GM19043 (cell line): ENCODE measurements at regions not wholly inside any gene's neighbourhood (a gene's known extent, or its start where the extent isn't known, plus 50 kb on each side); places are given as distances from the start of the nearest gene placed in this dataset.

Experiments used
- ATAC-seq: cut with Tn5 transposase; IDR thresholded peaks from one replicate; pipeline ENCODE4 v1.9.1; 2021; ENCODE audit warnings: low read depth; ENCODE audit not compliant: unreplicated experiment

DNA sequence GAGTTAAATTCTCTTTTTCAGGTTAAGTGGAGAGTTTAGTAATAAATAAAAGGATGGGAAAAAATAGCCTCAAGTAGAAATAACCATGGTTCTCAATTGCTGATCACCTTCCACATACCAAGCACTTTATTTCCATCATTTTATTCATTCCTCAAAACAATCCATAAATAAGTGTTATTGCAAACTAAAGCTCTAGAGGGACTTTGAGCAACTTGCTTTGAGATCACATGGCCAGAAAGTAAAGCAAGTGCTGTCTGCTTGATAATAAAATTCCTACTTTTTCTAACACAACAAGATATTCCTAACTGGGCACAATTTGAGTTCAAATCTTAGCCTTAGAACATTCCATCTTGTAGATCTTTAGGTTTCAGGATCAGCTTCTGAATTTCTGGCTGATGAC lies 97.1 kb upstream of the C1orf87 start:
- no peak for ATAC-seq

DNA sequence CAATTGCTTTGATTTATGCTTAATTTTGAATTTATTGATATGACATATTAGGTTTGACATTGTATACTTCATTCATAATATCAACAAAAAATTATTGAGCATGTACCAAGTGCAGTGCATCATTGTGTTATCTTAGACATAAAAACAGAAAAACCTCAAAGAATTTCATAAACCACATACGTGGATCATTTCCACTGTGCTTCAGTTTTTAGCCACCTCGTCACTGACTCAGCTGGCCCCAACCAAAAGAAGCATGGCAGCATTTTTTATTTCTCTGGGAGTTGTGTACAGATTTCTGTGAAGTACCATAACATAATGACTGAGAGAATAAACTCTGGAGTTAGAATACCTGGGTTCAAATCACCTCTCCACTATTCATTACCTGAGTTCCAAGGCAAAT lies 95.6 kb upstream of the C1orf87 start:
- ATAC-seq: no peak

GRCh38 chr1:60162936-60163335 lies 89.4 kb upstream of the C1orf87 start:
- ATAC-seq: no peak

DNA sequence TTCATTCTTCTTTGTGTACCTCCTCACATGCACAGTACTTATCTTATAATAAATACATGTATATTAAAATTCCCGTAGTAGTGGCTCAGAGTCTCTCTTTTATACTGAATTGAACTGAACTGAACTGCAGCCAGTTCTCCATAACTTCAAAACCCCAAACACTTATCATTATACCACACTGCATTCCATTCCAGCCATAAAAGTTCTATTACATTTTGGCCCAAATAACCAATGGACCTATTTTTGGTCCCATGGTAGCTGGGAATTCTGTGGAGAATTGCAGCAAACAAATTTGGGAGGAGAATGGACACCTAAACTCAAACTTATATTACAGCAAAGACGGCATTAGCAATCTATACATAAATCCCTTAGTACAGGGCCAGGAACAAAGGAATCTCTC lies 86.6 kb upstream of the C1orf87 start:
- no peak for ATAC-seq

- ATAC-seq: no peak
These were observed 82.8 kb upstream of the C1orf87 start for GRCh38 chr1:60156371-60156770.

DNA sequence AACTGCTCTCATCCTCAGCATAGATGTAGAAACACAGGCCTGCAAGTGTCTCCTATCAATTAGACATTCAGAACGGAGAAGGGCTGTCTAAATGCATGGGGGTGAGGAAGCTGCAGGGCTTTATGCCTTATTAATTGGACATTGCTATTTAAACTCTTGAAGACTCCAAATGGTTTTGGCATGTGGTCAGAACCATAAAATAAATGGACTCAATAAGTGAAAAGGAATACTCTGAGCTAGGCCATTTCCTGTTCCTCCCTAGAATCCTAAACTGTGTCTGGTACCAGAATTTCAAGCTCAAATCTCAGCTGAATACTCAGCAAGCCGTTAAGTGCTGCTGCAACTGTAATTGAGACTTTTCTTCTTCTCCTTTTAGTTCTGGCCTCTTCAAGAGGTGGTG lies 80.4 kb upstream of the C1orf87 start:
- no peak for ATAC-seq

DNA sequence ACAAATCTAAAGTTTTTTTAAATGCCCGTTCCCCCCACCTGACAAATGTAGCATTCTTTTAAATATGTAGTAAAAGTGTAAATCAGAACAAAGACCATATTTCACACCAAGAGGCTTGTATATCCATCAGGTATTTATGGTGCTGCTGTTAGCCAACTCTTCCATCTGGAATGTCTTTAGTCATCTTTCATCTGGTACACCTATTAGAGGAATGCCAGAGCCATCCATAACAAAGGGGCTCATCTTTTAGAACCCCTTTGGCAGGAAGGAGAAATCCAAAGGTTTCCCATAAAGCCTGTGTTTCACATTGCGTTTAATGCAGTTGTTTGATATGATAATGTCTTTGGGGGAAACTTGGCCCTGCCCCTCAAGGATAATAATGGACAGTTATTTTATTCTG lies 79.3 kb upstream of the C1orf87 start:
- ATAC-seq: no peak

DNA sequence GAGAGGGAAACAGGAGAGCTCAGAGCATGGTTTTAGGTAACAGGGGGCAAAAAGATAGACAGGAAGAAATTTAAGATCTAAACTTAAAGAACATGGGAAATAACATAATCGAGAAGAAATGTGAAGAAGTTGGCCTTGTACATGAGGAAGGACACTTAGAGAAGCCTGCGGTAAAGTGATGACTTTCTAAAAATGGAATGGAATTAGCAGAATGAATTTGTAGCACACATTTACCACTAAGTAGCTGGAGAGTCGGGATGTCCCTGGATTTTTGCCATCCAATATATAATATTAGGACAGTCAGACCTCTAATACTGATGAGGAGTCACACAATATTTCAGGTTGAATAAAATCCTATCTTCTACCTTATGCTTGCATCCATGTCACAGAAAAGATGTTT lies 77.7 kb upstream of the C1orf87 start:
- ATAC-seq: no peak

DNA sequence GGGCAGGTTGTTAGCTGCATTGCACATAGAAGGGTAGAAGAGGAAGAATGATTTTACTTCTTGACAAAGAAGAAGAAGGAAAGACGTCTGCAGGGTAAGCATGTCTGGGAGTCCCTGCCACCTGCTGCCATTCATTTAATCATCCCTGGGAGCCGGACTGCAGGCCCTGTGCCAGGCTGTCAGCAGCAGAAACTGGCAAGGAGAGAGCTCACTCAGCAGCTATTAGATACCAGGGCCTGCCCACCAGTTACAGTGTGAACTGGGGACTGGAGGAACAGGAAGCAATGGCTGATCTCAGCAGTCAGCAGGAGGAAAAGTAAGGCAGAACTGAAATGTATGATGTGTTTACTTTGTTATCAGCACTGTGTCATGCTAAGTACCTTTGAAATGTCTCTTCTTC lies 75.7 kb upstream of the C1orf87 start:
- ATAC-seq: no peak

- ATAC-seq: no peak
These were observed 73.3 kb upstream of the C1orf87 start for GRCh38 chr1:60146884-60147283.

- ATAC-seq: no peak
These were observed 72.2 kb upstream of the C1orf87 start for GRCh38 chr1:60145771-60146170.

DNA sequence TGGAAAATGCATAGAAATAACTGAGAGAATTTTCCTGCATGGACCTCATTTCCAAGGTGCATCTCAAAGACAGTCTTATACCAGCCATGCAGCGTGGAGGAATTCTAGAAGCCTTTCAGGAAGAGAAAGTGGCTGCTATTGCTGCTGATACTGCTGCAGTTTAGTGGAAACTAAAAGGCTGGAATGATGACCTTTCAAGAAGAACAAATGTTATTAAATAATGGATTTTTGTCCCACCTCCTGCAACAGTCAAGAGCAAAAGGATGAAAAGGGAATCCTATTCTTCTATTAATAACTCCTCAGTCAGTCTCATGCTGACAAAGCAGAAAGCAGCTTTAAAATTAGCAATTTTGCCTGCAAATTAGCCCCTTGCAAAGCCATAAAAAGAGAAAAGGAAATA lies 68.2 kb upstream of the C1orf87 start:
- no peak for ATAC-seq

GRCh38 chr1:60141276-60141675 lies 67.7 kb upstream of the C1orf87 start:
- no peak for ATAC-seq

DNA sequence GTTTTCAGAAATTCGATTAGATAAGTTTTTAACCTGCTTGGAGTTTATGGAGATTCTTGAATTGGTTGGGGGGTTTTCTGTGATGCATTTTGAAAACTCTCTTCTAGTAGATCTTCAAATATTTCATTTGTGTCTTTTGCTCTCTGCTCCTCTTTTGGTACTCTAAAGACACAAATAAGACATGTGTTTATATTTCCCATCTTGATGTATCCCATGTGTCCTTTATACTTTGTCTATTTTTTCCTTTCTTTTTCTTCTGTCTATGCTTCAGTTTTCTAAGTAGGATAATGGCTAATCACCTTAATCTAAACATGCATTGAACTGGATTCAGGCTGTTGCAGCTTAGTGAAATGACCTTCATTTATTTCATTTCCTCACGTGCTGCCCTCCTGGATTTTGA lies 63.8 kb upstream of the C1orf87 start:
- no peak for ATAC-seq

- ATAC-seq: no peak
These were observed 62.8 kb upstream of the C1orf87 start for GRCh38 chr1:60136395-60136794.

- ATAC-seq: no peak
These were observed 61.1 kb upstream of the C1orf87 start for GRCh38 chr1:60134716-60135115.

DNA sequence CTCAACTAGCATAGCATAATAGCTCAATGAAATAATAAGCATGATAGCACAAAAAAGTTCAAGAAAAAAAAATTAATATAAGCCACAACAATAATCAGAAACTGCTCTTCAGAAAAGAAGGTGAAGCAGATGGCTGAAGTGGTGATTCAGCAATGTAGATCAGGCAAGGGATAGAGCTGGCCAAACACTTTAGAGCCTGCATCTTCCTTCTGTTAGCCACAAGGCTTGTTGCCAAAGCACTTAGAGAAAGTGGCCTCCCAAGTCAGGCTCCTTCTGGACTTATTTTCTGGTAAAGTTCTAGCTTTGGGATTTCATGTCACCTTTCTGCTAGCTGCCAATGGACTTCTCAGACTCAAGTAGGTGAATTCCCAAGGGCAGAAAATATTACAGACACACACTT lies 60.3 kb upstream of the C1orf87 start:
- no peak for ATAC-seq

DNA sequence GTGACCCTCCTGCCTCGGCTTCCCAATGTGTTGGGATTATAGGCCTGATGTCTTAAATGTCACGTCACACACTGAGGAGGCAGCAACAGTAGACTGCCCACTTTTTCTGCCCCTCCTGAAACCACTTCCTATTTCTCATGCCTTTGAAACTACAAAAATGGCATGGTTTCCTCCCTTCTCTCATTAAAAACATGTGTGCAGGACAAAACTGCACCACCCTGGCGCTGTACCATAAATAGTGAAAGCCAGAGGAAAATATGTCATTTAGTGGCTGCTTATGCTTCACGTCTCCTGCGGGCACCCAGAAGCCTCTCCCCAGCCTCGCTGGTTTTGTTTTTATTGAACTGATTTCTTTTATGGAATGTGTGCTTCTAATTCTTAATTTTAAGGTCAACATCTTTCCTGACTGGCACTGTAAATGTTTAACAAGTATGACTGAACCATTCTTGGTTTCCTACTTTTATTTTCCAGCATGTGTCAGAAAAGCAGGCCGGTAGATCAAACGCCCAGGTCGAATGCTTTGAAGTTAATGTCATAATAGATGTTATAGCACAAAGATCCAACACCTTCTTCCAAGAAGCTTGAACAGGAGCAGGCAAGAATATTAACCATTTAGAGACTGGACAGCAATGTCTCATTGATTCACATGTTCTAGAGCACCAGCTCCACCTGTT lies 59.6 kb upstream of the C1orf87 start:
- no peak for ATAC-seq

GRCh38 chr1:60132108-60132507 lies 58.5 kb upstream of the C1orf87 start:
- no peak for ATAC-seq

GRCh38 chr1:60130703-60131102 lies 57.1 kb upstream of the C1orf87 start:
- ATAC-seq: no peak

DNA sequence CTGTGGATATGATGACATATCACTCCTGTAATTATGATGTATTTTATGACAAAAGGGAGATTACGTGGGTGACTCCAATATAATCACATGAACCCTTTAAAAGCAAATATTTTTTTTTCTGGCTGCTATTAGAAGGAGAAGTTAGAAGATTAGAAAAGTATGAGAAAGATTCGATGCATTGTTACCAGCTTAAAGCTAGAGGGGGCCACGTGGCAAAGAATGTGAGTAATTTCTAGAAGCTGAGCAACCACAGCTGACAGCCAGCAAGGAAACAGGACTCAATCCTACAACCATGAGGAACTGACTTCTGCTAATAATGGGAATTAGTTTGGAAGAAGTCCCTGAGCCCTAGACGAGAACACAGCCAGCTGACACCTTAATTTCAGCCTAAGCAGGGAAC lies 56.3 kb upstream of the C1orf87 start:
- ATAC-seq: no peak

DNA sequence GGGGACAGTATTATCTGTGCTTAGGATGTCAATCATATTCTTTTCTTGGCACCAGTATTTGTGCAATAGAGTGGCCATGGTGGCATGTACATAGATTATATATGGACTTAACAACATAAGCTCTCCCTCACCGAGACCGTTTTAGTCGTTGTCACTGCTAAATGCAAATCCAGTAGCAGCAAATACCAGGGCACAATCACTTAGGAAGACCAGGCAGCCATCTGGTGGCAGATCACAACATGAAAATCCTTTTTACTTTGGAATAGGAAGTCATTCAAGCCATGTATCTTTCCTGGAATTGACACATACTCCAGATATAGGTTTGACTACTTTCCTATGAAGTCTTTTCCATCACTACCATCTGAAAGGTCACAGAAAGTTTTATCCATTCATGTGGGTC lies 53.2 kb upstream of the C1orf87 start:
- no peak for ATAC-seq
